GM12878 (cell line): ENCODE measurements at regions not wholly inside any gene's neighbourhood (a gene's known extent, or its start where the extent isn't known, plus 50 kb on each side); places are given as distances from the start of the nearest gene placed in this dataset.

Experiments
- ATAC-seq: fragments of 200-7000 bp; cut with Tn5 transposase; 3 replicates; pipeline ENCODE4 v1.9.1; 2020; ENCODE audit warnings: mild to moderate bottlenecking, moderate library complexity
- BruUV-seq: library from RNA; stranded (reverse); fragments of 400-500 nt; replicated peaks from 2 replicates; lab custom pipeline; 2021; lab: Mats Ljungman, UMichigan
- CTCF ChIA-PET: fragments of 300-600 bp; sonication (Branson Sonifier 250); formaldehyde crosslinking; extraction: SDS; loops from one replicate; lab custom pipeline; 2021; ENCODE audit warnings: inconsistent platforms; lab: Yijun Ruan, JAX
- POLR2A ChIA-PET: fragments of 350-600 bp; formaldehyde crosslinking; extraction: SDS; loops from one replicate; lab custom pipeline; 2021; ENCODE audit warnings: inconsistent platforms; lab: Charles Lee
- RAD21 ChIA-PET: fragments of 300-600 bp; sonication (Branson Sonifier 250); formaldehyde crosslinking; loops from one replicate; lab custom pipeline; 2023; ENCODE audit warnings: antibody characterized with exemption; ENCODE audit not compliant: unreplicated experiment; lab: Charles Lee
- SMC1A ChIA-PET: fragments of 300-600 bp; sonication (Branson Sonifier 250); formaldehyde crosslinking; loops from one replicate; lab custom pipeline; 2023; ENCODE audit not compliant: unreplicated experiment, uncharacterized antibody; lab: Charles Lee
- DNase-seq: peaks from one replicate; pipeline ENCODE4 v3.0.0-alpha.2; 2011; ENCODE audit warnings: low read depth, low spot score
- FAIRE-seq: peaks from 3 replicates; lab custom pipeline; 2011; peaks lifted over from hg19 to GRCh38; lab: Jason Lieb, UNC
- H2AFZ ChIP-seq: 2 replicates; pipeline ENCODE4 v1.6.0; 2011; ENCODE audit warnings: low read depth, low read length, control low read depth; ENCODE audit not compliant: control insufficient read depth
- H3K27ac ChIP-seq: 2 replicates; pipeline ENCODE4 v1.5.1; 2011; ENCODE audit warnings: control low read depth; ENCODE audit not compliant: control insufficient read depth, insufficient read depth
- H3K27me3 ChIP-seq, 2 experiments: replicated peaks in 1 of 2; 2 replicates each; pipeline versions ENCODE4 v1.6.0 to v1.6.1; 2011; ENCODE audit warnings: low read length in 1 of 2; ENCODE audit not compliant: control insufficient read depth in 2 of 2, insufficient read depth in 2 of 2
- H3K36me3 ChIP-seq, 2 experiments: 2 replicates each; pipeline ENCODE4 v1.5.1; 2011; ENCODE audit warnings: low read length in 1 of 2; ENCODE audit not compliant: control insufficient read depth in 2 of 2, insufficient read depth in 2 of 2
- H3K4me1 ChIP-seq: 2 replicates; pipeline ENCODE4 v1.6.1; 2011; ENCODE audit warnings: mild to moderate bottlenecking, low read length, moderate library complexity, mixed read lengths; ENCODE audit not compliant: control insufficient read depth, insufficient read depth
- H3K4me2 ChIP-seq: 2 replicates; pipeline ENCODE4 v1.6.0; 2011; ENCODE audit warnings: control low read depth; ENCODE audit not compliant: control insufficient read depth, insufficient read depth
- H3K4me3 ChIP-seq: fragments of 200-600 bp; sonication (generic); 2 replicates; pipeline ENCODE4 v1.5.1; 2016
- H3K79me2 ChIP-seq: 2 replicates; pipeline ENCODE4 v1.6.0; 2011; ENCODE audit warnings: low read length; ENCODE audit not compliant: control insufficient read depth, insufficient read depth
- H3K9ac ChIP-seq: 2 replicates; pipeline ENCODE4 v1.8.0; 2011; ENCODE audit warnings: low read length, control low read depth, mixed read lengths; ENCODE audit not compliant: control insufficient read depth, insufficient read depth
- H3K9me3 ChIP-seq: replicated peaks from 3 replicates; pipeline ENCODE4 v1.5.1; 2011; ENCODE audit warnings: mild to moderate bottlenecking, low read length; ENCODE audit not compliant: control insufficient read depth, insufficient read depth
- H4K20me1 ChIP-seq: 2 replicates; pipeline ENCODE4 v1.6.0; 2011; ENCODE audit not compliant: control insufficient read depth, insufficient read depth
- HDAC2 ChIP-seq: fragments of 200-600 bp; sonication (generic); IDR thresholded peaks from 2 replicates; pipeline ENCODE4 v1.6.1; 2017
- JUNB ChIP-seq: IDR thresholded peaks from 2 replicates; pipeline ENCODE4 v1.6.1; 2016; ENCODE audit warnings: antibody characterized with exemption, mild to moderate bottlenecking
- MEF2B ChIP-seq: fragments of 450-650 bp; IDR thresholded peaks from 2 replicates; pipeline ENCODE4 v1.6.1; 2018; ENCODE audit warnings: mild to moderate bottlenecking, moderate library complexity; ENCODE audit not compliant: partially characterized antibody, poor library complexity, severe bottlenecking
- MYB ChIP-seq: fragments of 150-350 bp; IDR thresholded peaks from 2 replicates; pipeline ENCODE4 v1.6.1; 2014; ENCODE audit warnings: mild to moderate bottlenecking, low read depth, low read length, borderline replicate concordance
- NKRF ChIP-seq: fragments of 450-650 bp; conservative IDR thresholded peaks from 2 replicates; pipeline ENCODE4 v1.6.1; 2017; ENCODE audit warnings: mild to moderate bottlenecking, moderate library complexity
- NR2C1 ChIP-seq: fragments of 450-650 bp; IDR thresholded peaks from 2 replicates; pipeline ENCODE4 v1.6.1; 2017; ENCODE audit warnings: antibody characterized with exemption, mild to moderate bottlenecking, moderate library complexity
- POLR2A ChIP-seq: IDR thresholded peaks from 2 replicates; pipeline ENCODE4 v1.6.1; 2011; ENCODE audit warnings: low read depth, mild to moderate bottlenecking, low read length
- POU2F2 ChIP-seq: IDR thresholded peaks from 3 replicates; pipeline ENCODE4 v1.6.1; 2011; ENCODE audit warnings: low read depth, mild to moderate bottlenecking, low read length, borderline replicate concordance
- SPI1 ChIP-seq: IDR thresholded peaks from 2 replicates; pipeline ENCODE4 v1.6.1; 2011; ENCODE audit warnings: low read depth, mild to moderate bottlenecking, low read length, moderate library complexity, borderline replicate concordance; ENCODE audit not compliant: insufficient read depth
- WGBS: methylation state at CpG from one replicate; pipeline ENCODE4 v1.1.6; 2016; ENCODE audit warnings: low lambda C conversion rate; ENCODE audit not compliant: insufficient replicate concordance, insufficient coverage; ENCODE audit errors: missing lambda C conversion rate; 5-methylcytosine and 5-hydroxymethylcytosine counted together
- in situ Hi-C: fragments of 300-500 bp; cut with MboI; formaldehyde crosslinking; loops from 9 replicates; pipeline ENCODE4 v1.14.3; 2018; ENCODE audit warnings: mixed read lengths
- intact Hi-C: fragments of 100-400 bp; cut with micrococcal nuclease; formaldehyde crosslinking; loops from one replicate; pipeline ENCODE4 v1.14.2; 2022; ENCODE audit not compliant: unreplicated experiment

DNA sequence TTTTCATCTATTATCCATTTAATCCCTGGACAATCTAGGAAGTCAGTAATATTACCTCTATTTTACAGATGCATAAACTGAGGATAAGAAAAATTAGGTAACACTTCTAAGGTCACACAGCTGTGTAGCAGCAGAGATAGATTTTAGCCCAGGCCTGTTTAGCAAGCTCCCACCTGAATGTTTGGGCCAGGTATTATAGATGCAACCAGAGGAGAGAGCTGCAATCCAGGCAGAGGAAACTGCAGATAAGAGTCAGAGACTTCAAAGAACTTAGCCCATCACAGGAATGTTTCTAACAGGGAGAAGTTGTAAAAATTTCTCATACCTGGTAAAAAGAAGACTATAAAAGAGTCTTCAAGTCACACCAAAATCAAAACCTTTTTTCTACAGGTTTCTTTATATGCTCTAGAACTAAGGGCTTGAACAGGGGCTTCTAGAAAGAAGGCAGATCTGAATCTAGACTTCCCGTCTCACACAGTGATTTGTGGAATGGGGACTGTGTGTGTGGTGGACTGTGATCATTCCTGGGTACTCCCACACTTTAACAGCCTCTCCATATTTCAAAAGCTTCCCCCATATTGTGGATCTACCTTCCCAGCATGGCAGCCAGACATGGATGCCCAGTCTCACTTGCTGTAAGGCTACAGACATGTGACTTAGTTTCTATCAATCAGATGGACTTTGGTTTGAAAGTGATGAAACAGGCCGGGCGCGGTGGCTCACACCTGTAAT lies 128.7 kb downstream of the TLR5 start:
- Histone ChIP-seq H3K4me3 (no peak overlapping the region), H3K9me3 (no peaks in the 10 kb centered on the region), H3K36me3 (no peaks in the 10 kb centered on the region), H3K4me2 (no peak overlapping the region), H3K4me1 (no peaks in the 10 kb centered on the region)
- intact Hi-C loops = no loop called here
- WGBS = 54% methylated on average over 4 of the region's 4 CpGs
- RAD21 ChIA-PET = no interaction called here
- CTCF ChIA-PET = interaction anchor here (1.3 kb wide), 1 partner anchor 177 kb away, joined by 3 read pairs; no protein-coding TSS in a partner anchor
- TF ChIP-seq POU2F2 (no peak), POLR2A (no peak), JUNB (no peak), SPI1 (no peak), MEF2B (no peak), NR2C1 (no peak), HDAC2 (no peak), MYB (no peak), NKRF (no peak)
- TF ChIP-seq, all 136 proteins: peak for 0
- DNase-seq = no peak
- POLR2A ChIA-PET = no interaction called here
- ATAC-seq = no peak
- no peak overlapping the region for H3K9ac ChIP-seq
- FAIRE-seq = no peak
- no TSS peak for BruUV-seq
- H3K79me2 ChIP-seq = no peaks in the 10 kb centered on the region
- in situ Hi-C loops = no loop called here
- SMC1A ChIA-PET = interaction anchor here (0.6 kb wide), 1 partner anchor 663 kb away, joined by 3 read pairs; no protein-coding TSS in a partner anchor
- H2AFZ ChIP-seq = no peak overlapping the region
- H4K20me1 ChIP-seq = no peaks in the 10 kb centered on the region
- no peak overlapping the region for H3K27ac ChIP-seq
- H3K27me3 ChIP-seq = no peaks in the 10 kb centered on the region; a peak in 1 of 4 replicates
